K562 (cell line): ENCODE measurements at regions not wholly inside any gene's neighbourhood (a gene's known extent, or its start where the extent isn't known, plus 50 kb on each side); places are given as distances from the start of the nearest gene placed in this dataset.

Experiments used
- ATAC-seq: fragments of 200-7000 bp; cut with Tn5 transposase; 3 replicates; pipeline ENCODE4 v1.9.1; 2020; ENCODE audit warnings: moderate library complexity
- BruUV-seq: library from RNA; stranded (reverse); fragments of 400-500 nt; replicated peaks from 2 replicates; lab custom pipeline; 2021; lab: Mats Ljungman, UMichigan
- CTCF ChIA-PET: fragments of 300-600 bp; formaldehyde crosslinking; extraction: SDS; loops from one replicate; lab custom pipeline; 2021; ENCODE audit warnings: low intra/inter-chr PET ratio; lab: Yijun Ruan, JAX
- POLR2A ChIA-PET: fragments of 300-600, 350-650 bp; sonication (Branson Sonifier 250); formaldehyde crosslinking; extraction: SDS; loops from one replicate; lab custom pipeline; 2021; ENCODE audit warnings: antibody characterized with exemption, inconsistent platforms; lab: Yijun Ruan, JAX
- DNase-seq, 4 experiments: peaks; one replicate each; pipeline versions ENCODE4 v3.0.0 to v3.0.0-alpha.2; 2011 to 2018; ENCODE audit warnings: low spot score in 3 of 4, mixed read lengths in 3 of 4; ENCODE audit errors: extremely low read depth in 1 of 4
- FAIRE-seq: peaks from 2 replicates; lab custom pipeline; 2011; peaks lifted over from hg19 to GRCh38; lab: Jason Lieb, UNC
- H2AFZ ChIP-seq: 2 replicates; pipeline ENCODE4 v1.6.0; 2011; ENCODE audit warnings: low read depth, low read length, control low read depth, inconsistent platforms
- H3K27ac ChIP-seq: fragments of 200-600 bp; 3 replicates; pipeline ENCODE4 v1.8.0; 2011; ENCODE audit warnings: low read depth, mild to moderate bottlenecking, control low read depth, inconsistent platforms, low read length, moderate library complexity, mixed read lengths; ENCODE audit errors: extremely low read depth
- H3K27me3 ChIP-seq, 2 experiments: fragments of 300-600 bp in 1 of 2; 2 replicates in 1 of 2; 3 replicates in 1 of 2; pipeline versions ENCODE4 v1.6.0 to v1.8.0; 2011; ENCODE audit warnings: inconsistent platforms in 2 of 2, low read length in 2 of 2, mild to moderate bottlenecking in 1 of 2, mixed read lengths in 1 of 2, moderate library complexity in 1 of 2; ENCODE audit not compliant: control insufficient read depth in 2 of 2, insufficient read depth in 2 of 2
- H3K36me3 ChIP-seq: fragments of 300-600 bp; 3 replicates; pipeline ENCODE4 v1.8.0; 2011; ENCODE audit warnings: mild to moderate bottlenecking, low read length, inconsistent platforms; ENCODE audit not compliant: control insufficient read depth, insufficient read depth
- H3K4me1 ChIP-seq, 2 experiments: fragments of 200-600 bp in 1 of 2; replicated peaks in 1 of 2; 2 replicates in 1 of 2; 3 replicates in 1 of 2; pipeline versions ENCODE4 v1.5.1 to v1.8.0; 2011; ENCODE audit warnings: inconsistent platforms in 2 of 2, low read length in 2 of 2, mild to moderate bottlenecking in 1 of 2, mixed read lengths in 1 of 2, moderate library complexity in 1 of 2; ENCODE audit not compliant: control insufficient read depth in 2 of 2, insufficient read depth in 2 of 2
- H3K4me2 ChIP-seq: 2 replicates; pipeline ENCODE4 v1.6.1; 2011; ENCODE audit warnings: low read length, control low read depth, inconsistent platforms, mixed read lengths; ENCODE audit not compliant: insufficient read depth
- H3K4me3 ChIP-seq: fragments of 200-600 bp; sonication (generic), shearing (Covaris generic); 2 replicates; pipeline ENCODE4 v1.5.1; 2016; ENCODE audit warnings: control low read depth, inconsistent platforms
- H3K79me2 ChIP-seq: fragments of 200-600 bp; 3 replicates; pipeline ENCODE4 v1.8.0; 2011; ENCODE audit warnings: low read length, inconsistent platforms; ENCODE audit not compliant: control insufficient read depth, insufficient read depth
- H3K9ac ChIP-seq, 2 experiments: 2 replicates each; pipeline versions ENCODE4 v1.6.0 to v1.6.1; 2011; ENCODE audit warnings: low read depth in 2 of 2, low read length in 2 of 2, control low read depth in 1 of 2, inconsistent platforms in 1 of 2, mild to moderate bottlenecking in 1 of 2, mixed read lengths in 1 of 2; ENCODE audit not compliant: insufficient read depth in 1 of 2
- H3K9me1 ChIP-seq: one replicate; pipeline ENCODE4 v1.6.0; 2011; ENCODE audit warnings: inconsistent platforms, mild to moderate bottlenecking, low read length, moderate library complexity; ENCODE audit not compliant: control insufficient read depth, insufficient read depth
- H3K9me3 ChIP-seq: replicated peaks from 2 replicates; pipeline ENCODE4 v1.5.1; 2011; ENCODE audit warnings: low read depth, low read length, inconsistent platforms; ENCODE audit not compliant: control insufficient read depth, insufficient read depth
- H4K20me1 ChIP-seq: replicated peaks from 2 replicates; pipeline ENCODE4 v1.6.1; 2011; ENCODE audit warnings: low read length, inconsistent platforms, mixed read lengths; ENCODE audit not compliant: control insufficient read depth, insufficient read depth
- RAD51 ChIP-seq: fragments of 450-650 bp; IDR thresholded peaks from 2 replicates; pipeline ENCODE4 v1.7.1; 2016; ENCODE audit warnings: low read depth, mild to moderate bottlenecking, borderline replicate concordance
- ZNF134 ChIP-seq: fragments of 250-450 bp; sonication (Bioruptor Pico); conservative IDR thresholded peaks from 2 replicates; pipeline ENCODE4 v1.4.0; 2020
- WGBS: fragments of 100-300 bp; shearing (Covaris generic); methylation state at CpG from one replicate; pipeline ENCODE4 v1.1.6; 2016; ENCODE audit warnings: low coverage, mixed read lengths; ENCODE audit not compliant: insufficient coverage; ENCODE audit errors: missing lambda C conversion rate; 5-methylcytosine and 5-hydroxymethylcytosine counted together
- in situ Hi-C: fragments of 300-500 bp; cut with MboI; formaldehyde crosslinking; loops from 4 replicates; pipeline ENCODE4 v1.15.0; 2018; ENCODE audit warnings: inconsistent platforms, mixed read lengths
- intact Hi-C: fragments of 100-400 bp; cut with micrococcal nuclease; formaldehyde crosslinking; loops from 2 replicates; pipeline ENCODE4 v1.14.2; 2022
- TF ChIP-seq, protein P1 (sequence below): sonication (generic); formaldehyde crosslinking; IDR thresholded peaks from 2 replicates; pipeline ENCODE4 v1.8.1; 2023; ENCODE audit warnings: mild to moderate bottlenecking, missing genetic modification reagents

- TF ChIP-seq, protein P1, sequence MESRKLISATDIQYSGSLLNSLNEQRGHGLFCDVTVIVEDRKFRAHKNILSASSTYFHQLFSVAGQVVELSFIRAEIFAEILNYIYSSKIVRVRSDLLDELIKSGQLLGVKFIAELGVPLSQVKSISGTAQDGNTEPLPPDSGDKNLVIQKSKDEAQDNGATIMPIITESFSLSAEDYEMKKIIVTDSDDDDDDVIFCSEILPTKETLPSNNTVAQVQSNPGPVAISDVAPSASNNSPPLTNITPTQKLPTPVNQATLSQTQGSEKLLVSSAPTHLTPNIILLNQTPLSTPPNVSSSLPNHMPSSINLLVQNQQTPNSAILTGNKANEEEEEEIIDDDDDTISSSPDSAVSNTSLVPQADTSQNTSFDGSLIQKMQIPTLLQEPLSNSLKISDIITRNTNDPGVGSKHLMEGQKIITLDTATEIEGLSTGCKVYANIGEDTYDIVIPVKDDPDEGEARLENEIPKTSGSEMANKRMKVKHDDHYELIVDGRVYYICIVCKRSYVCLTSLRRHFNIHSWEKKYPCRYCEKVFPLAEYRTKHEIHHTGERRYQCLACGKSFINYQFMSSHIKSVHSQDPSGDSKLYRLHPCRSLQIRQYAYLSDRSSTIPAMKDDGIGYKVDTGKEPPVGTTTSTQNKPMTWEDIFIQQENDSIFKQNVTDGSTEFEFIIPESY (CRISPR knock-in tag) = no peak
- TF ChIP-seq ZNF134 (CRISPR knock-in tag) = no peak
- TF ChIP-seq, all 486 proteins: peak for 14
Measured at GRCh38 chr4:99714179-99714578, 56.6 kb upstream of the C4orf54 start (continued).

DNA sequence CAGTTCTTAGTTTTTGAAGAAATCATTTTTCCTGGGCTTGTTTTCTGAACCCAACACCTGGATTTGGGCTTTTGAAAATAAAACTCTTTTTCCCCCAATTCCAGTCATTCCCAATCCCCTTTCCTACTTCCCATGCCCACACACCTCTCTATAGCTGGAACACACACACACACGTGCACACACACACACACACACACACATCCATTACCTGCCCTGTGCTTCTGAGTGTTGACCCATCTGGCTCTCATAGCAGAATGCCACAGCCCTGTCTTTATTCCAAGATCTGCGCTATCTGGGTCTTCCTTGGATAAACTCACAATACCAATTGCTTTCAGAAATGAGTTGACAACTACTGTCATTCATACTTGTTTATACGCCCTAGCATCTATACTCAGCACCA is 54.9 kb upstream of the C4orf54 start:
- BruUV-seq = no TSS peak
- in situ Hi-C loops = no loop called here
- no peaks in the 10 kb centered on the region for H3K4me1 ChIP-seq
- DNase-seq (no peak), FAIRE-seq (no peak), ATAC-seq (no peak)
- no peaks in the 10 kb centered on the region for H3K79me2 ChIP-seq
- intact Hi-C loops = no loop called here
- H3K36me3 ChIP-seq = no peaks in the 10 kb centered on the region
- no peak overlapping the region for H3K27ac ChIP-seq
- no peak for TF ChIP-seq RAD51
- H3K9me1 ChIP-seq = no peaks in the 10 kb centered on the region
- no peaks in the 10 kb centered on the region for H3K9me3 ChIP-seq
- 0% methylated on average over 3 of the region's 3 CpGs for WGBS
- H3K4me3 ChIP-seq = no peak overlapping the region
- no peak overlapping the region for H2AFZ ChIP-seq
- H3K9ac ChIP-seq = no peak overlapping the region
- ChIA-PET CTCF (no interaction called here), POLR2A (no interaction called here)
- no peaks in the 10 kb centered on the region for H4K20me1 ChIP-seq
- H3K4me2 ChIP-seq = no peak overlapping the region
- peaks cover 0 to 8% of the 10 kb centered on the region in 2 experiments; a peak in 1 of 5 replicates for H3K27me3 ChIP-seq
